SU-DHL-6 (cell line): ENCODE measurements at regions not wholly inside any gene's neighbourhood (a gene's known extent, or its start where the extent isn't known, plus 50 kb on each side); places are given as distances from the start of the nearest gene placed in this dataset.

Experiments used
- H2AFZ ChIP-seq: fragments of 200-600 bp; sonication (generic); 2 replicates; pipeline ENCODE4 v1.6.1; 2014; ENCODE audit warnings: low read depth, mild to moderate bottlenecking, moderate library complexity, mixed read lengths, antibody characterized with exemption, low read length; ENCODE audit not compliant: severe bottlenecking
- H3F3A ChIP-seq: fragments of 200-600 bp; shearing (Covaris generic); 2 replicates; pipeline ENCODE4 v1.6.0; 2016; ENCODE audit warnings: antibody characterized with exemption, mild to moderate bottlenecking; ENCODE audit not compliant: insufficient read depth
- H3K27ac ChIP-seq: fragments of 200-600 bp; sonication (generic); 2 replicates; pipeline ENCODE4 v1.5.1; 2016; ENCODE audit warnings: low read depth, mild to moderate bottlenecking, low read length, moderate library complexity, mixed read lengths
- H3K27me3 ChIP-seq: fragments of 200-600 bp; sonication (generic), shearing (Covaris generic); 2 replicates; pipeline ENCODE4 v1.6.0; 2014; ENCODE audit warnings: mild to moderate bottlenecking, low read length
- H3K36me3 ChIP-seq: fragments of 200-600 bp; sonication (generic); 2 replicates; pipeline ENCODE4 v1.6.1; 2014; ENCODE audit warnings: mild to moderate bottlenecking, low read length, mixed read lengths
- H3K4me2 ChIP-seq: fragments of 300-600, 200-600 bp; shearing (Covaris generic), sonication (generic); 2 replicates; pipeline ENCODE4 v1.6.0; 2014; ENCODE audit warnings: low read length, low read depth, mild to moderate bottlenecking; ENCODE audit not compliant: poor library complexity, severe bottlenecking
- H3K4me3 ChIP-seq: fragments of 200-600 bp; sonication (generic); 2 replicates; pipeline ENCODE4 v1.5.1; 2014; ENCODE audit warnings: antibody characterized with exemption, low read length, mild to moderate bottlenecking, mixed read lengths; ENCODE audit not compliant: insufficient read depth, poor library complexity, severe bottlenecking
- H3K79me2 ChIP-seq: fragments of 200-600 bp; sonication (generic); 2 replicates; pipeline ENCODE4 v1.6.1; 2014; ENCODE audit warnings: mild to moderate bottlenecking, low read length, moderate library complexity; ENCODE audit not compliant: insufficient read depth
- H3K9ac ChIP-seq: fragments of 200-600 bp; sonication (generic); 2 replicates; pipeline ENCODE4 v1.7.0; 2014; ENCODE audit warnings: mild to moderate bottlenecking, low read length
- H3K9me2 ChIP-seq: fragments of 200-600 bp; sonication (generic); replicated peaks from 2 replicates; pipeline ENCODE4 v1.6.1; 2014; ENCODE audit warnings: low read length; ENCODE audit not compliant: insufficient read depth
- H3K9me3 ChIP-seq: fragments of 200-600 bp; sonication (generic); 2 replicates; pipeline ENCODE4 v1.6.1; 2014; ENCODE audit warnings: low read length, mixed read lengths; ENCODE audit not compliant: insufficient read depth
- H4K20me1 ChIP-seq: fragments of 200-600 bp; sonication (generic); 2 replicates; pipeline ENCODE4 v1.6.1; 2014; ENCODE audit warnings: low read depth, mild to moderate bottlenecking, antibody characterized with exemption, low read length, moderate library complexity, mixed read lengths
- CTCF ChIP-seq: fragments of 200-600 bp; sonication (generic); IDR thresholded peaks from one replicate; pipeline ENCODE4 v1.5.1; 2017; ENCODE audit warnings: antibody characterized with exemption, mild to moderate bottlenecking, low read length, moderate library complexity; ENCODE audit not compliant: insufficient read depth, poor library complexity, severe bottlenecking
- EZH2phosphoT487 ChIP-seq: fragments of 200-600 bp; sonication (generic), shearing (Covaris generic); conservative IDR thresholded peaks from 2 replicates; pipeline ENCODE4 v1.6.1; 2018; ENCODE audit warnings: mild to moderate bottlenecking, antibody characterized with exemption, low read length, moderate library complexity, mixed read lengths

- H2AFZ ChIP-seq = no peak overlapping the region
- H3K4me3 ChIP-seq = no peak overlapping the region
- TF ChIP-seq CTCF (no peak), EZH2phosphoT487 (no peak)
- H3K79me2 ChIP-seq = no peaks in the 10 kb centered on the region
- no peaks in the 10 kb centered on the region for H3K9me2 ChIP-seq
- H3K27ac ChIP-seq = no peak overlapping the region
- no peak overlapping the region for H3K9ac ChIP-seq
- H4K20me1 ChIP-seq = no peaks in the 10 kb centered on the region
- no peaks in the 10 kb centered on the region for H3K27me3 ChIP-seq
- no peaks in the 10 kb centered on the region for H3K36me3 ChIP-seq
- no peaks in the 10 kb centered on the region for H3K9me3 ChIP-seq
- no peak overlapping the region for H3K4me2 ChIP-seq
- H3F3A ChIP-seq = no peaks in the 10 kb centered on the region
These were observed 347.7 kb downstream of the NPHP4 start for GRCh38 chr1:5644281-5645134.

GRCh38 chr1:5643360-5644107 is 348.7 kb downstream of the NPHP4 start:
- no peaks in the 10 kb centered on the region for H3K9me3 ChIP-seq
- no peak overlapping the region for H3K4me3 ChIP-seq
- no peak overlapping the region for H3K9ac ChIP-seq
- H2AFZ ChIP-seq = no peak overlapping the region
- H3K9me2 ChIP-seq = no peaks in the 10 kb centered on the region
- H3K36me3 ChIP-seq = no peaks in the 10 kb centered on the region
- H3K27me3 ChIP-seq = no peaks in the 10 kb centered on the region
- no peak for TF ChIP-seq CTCF
- no peak for TF ChIP-seq EZH2phosphoT487
- H3K4me2 ChIP-seq = no peak overlapping the region
- H4K20me1 ChIP-seq = no peaks in the 10 kb centered on the region
- H3F3A ChIP-seq = no peaks in the 10 kb centered on the region
- H3K27ac ChIP-seq = no peak overlapping the region
- H3K79me2 ChIP-seq = no peaks in the 10 kb centered on the region

GRCh38 chr1:5640845-5641244 is 351.4 kb downstream of the NPHP4 start:
- Histone ChIP-seq H3F3A (no peaks in the 10 kb centered on the region), H3K4me3 (no peak overlapping the region), H3K9me2 (no peaks in the 10 kb centered on the region), H3K9ac (no peak overlapping the region), H3K9me3 (no peaks in the 10 kb centered on the region), H3K4me2 (no peak overlapping the region), H4K20me1 (no peaks in the 10 kb centered on the region), H3K27ac (no peak overlapping the region), H2AFZ (no peak overlapping the region), H3K79me2 (no peaks in the 10 kb centered on the region), H3K36me3 (no peaks in the 10 kb centered on the region), H3K27me3 (no peaks in the 10 kb centered on the region)
- TF ChIP-seq EZH2phosphoT487 (no peak), CTCF (no peak)
